HG02588 (cell line): ENCODE measurements at regions not wholly inside any gene's neighbourhood (a gene's known extent, or its start where the extent isn't known, plus 50 kb on each side); places are given as distances from the start of the nearest gene placed in this dataset.
"Not testable (repeated sequence)": the region's sequence is repeated elsewhere in the genome, so short reads cannot be mapped to it uniquely, and the experiment has no call there.

ENCODE experiments used
- ATAC-seq: cut with Tn5 transposase; IDR thresholded peaks from one replicate; pipeline ENCODE4 v1.9.1; 2021; ENCODE audit warnings: mild to moderate bottlenecking, moderate library complexity; ENCODE audit not compliant: unreplicated experiment

- no peak for ATAC-seq
These were observed 95.0 kb upstream of the IFNGR1 start for GRCh38 chr6:137313928-137314855.

GRCh38 chr6:137313211-137313610 is 94.0 kb upstream of the IFNGR1 start:
- ATAC-seq: no peak

DNA sequence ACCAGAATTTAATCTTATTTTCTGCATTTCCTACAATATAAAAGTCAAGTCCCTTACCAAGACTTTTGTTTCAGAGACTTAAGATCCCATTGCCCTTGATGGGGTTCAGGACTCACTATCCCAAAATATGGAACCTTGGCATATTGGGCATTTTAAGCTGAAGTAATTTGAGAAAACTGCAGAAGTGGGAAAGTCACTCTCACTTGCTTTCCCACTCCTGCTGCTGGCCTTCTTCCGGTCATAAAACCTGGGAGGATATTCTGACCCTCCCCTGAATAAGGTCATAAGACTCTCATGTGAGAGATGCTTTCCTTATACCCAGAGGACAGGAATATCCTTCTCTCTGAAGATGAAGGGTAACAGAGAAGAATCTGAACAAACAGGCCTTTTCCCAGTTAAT is 92.8 kb upstream of the IFNGR1 start:
- no peak for ATAC-seq

DNA sequence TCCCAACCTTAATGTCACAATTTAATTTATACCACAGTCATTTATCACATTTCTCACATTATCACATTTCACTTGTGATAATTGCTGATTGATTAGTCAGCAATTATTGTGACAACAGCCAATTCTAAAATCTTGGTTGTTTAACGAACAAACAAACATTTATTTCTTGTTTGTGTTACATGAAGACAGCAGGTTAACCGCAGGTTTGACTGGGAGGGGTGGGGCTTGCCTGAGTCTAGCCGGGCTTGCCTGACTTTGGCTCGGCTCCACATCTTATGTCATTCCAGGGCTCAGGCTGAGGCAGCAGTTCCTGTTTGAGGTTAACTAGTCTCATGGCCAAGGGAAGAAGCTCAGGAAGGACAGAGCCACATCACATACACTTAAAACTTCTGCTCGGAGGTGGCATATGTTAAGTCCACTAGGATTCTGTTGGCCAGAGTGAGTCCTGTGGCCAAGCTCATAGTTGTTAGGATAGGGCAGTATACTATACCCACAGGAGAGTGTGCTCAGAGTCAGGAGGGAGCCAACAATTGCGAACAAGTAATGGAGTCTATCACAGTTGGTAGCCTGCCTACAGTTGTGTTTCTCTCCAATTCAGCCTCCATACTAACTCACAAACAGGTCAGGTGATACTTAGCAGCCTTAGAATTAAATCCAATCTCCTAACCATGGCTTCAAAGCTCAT is 90.0 kb upstream of the IFNGR1 start:
- no peak for ATAC-seq

GRCh38 chr6:137307163-137307854 is 88.1 kb upstream of the IFNGR1 start:
- no peak for ATAC-seq

GRCh38 chr6:137305691-137306090 is 86.5 kb upstream of the IFNGR1 start:
- no peak for ATAC-seq

GRCh38 chr6:137304020-137304780 is 85.0 kb upstream of the IFNGR1 start:
- ATAC-seq: no peak

DNA sequence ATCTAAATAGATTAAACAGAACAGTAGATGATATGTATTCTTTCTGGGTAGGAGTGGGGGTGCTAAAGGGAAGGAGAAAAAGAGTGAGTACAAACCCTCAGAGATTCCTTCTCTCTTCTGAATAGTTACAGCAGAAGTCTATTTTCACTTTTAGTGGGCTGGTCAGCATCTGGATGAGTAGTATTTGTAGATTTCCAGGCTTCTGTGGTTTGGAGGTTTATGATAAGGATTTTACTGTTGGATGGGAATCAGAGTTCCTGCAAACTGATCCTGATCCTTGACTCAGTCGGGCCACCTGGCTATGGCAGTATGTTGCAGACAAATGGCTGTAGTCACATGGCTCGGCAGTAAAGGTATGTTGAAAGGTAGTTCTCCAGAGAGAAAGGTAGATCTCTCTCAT is 84.3 kb upstream of the IFNGR1 start:
- no peak for ATAC-seq

- no peak for ATAC-seq
These were observed 80.5 kb upstream of the IFNGR1 start for GRCh38 chr6:137299681-137300080.

GRCh38 chr6:137297887-137298286 is 78.7 kb upstream of the IFNGR1 start:
- ATAC-seq: no peak

GRCh38 chr6:137292326-137292725 is 73.1 kb upstream of the IFNGR1 start:
- ATAC-seq: not testable (repeated sequence)

- ATAC-seq: no peak
These were observed 72.3 kb upstream of the IFNGR1 start for GRCh38 chr6:137291441-137291840.

- ATAC-seq: no peak
These were observed 71.5 kb upstream of the IFNGR1 start for GRCh38 chr6:137290601-137291261.

DNA sequence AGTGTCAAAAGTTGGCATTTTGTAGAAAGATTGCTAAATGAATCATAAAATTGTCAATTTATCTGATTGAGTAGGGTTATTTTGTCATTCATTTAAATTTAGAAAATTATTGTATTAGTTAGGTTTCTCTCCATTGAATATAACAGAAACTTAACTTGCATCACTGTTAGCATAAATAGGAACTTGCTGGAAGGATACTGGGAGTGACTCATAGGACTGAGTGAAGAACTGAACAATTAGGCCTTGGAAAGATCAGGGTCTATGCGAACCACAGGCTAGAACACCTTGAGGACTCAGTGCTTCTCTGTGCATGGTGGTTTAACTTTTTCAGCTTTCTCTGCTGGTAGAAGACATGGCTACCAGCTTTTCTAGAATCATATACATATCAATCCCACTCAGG is 67.7 kb upstream of the IFNGR1 start:
- no peak for ATAC-seq

DNA sequence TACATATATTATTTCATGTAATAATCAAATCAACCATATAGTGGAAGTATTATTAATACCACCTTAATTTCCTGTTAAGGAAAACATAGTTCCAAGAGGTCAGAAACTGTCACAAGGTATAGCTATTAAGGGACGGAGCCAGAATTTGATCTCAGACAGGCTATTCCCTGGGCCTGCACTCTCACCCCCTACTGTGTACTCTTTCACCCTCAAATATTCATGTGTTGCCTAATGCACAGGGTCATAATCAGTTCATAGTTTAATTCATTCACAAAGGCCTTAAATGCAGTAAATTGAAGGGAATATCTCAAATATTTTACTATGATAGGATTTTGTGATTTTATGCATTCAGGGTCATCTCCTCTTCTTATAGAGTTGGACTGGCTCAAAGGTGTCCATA is 67.2 kb upstream of the IFNGR1 start:
- no peak for ATAC-seq

GRCh38 chr6:137284811-137285110 is 65.6 kb upstream of the IFNGR1 start:
- ATAC-seq: no peak

- ATAC-seq: peak; percentile 66
These were observed 65.0 kb upstream of the IFNGR1 start for GRCh38 chr6:137283940-137284810.

GRCh38 chr6:137283080-137283479 is 63.9 kb upstream of the IFNGR1 start:
- no peak for ATAC-seq

GRCh38 chr6:137282254-137282653 is 63.1 kb upstream of the IFNGR1 start:
- no peak for ATAC-seq

- ATAC-seq: not testable (repeated sequence)
These were observed 60.1 kb upstream of the IFNGR1 start for GRCh38 chr6:137279279-137279678.
